H1 (cell line): ENCODE measurements at regions not wholly inside any gene's neighbourhood (a gene's known extent, or its start where the extent isn't known, plus 50 kb on each side); places are given as distances from the start of the nearest gene placed in this dataset.

ENCODE experiments used
- CTBP2 ChIP-seq: IDR thresholded peaks from 2 replicates; pipeline ENCODE4 v1.7.0; 2011; ENCODE audit warnings: borderline replicate concordance, mild to moderate bottlenecking, moderate library complexity, mixed read lengths, low read length; ENCODE audit not compliant: insufficient read depth, insufficient read length
- SAP30 ChIP-seq: fragments of 300-600 bp; sonication (generic); IDR thresholded peaks from 2 replicates; pipeline ENCODE4 v1.7.1; 2012; ENCODE audit warnings: low read length, moderate library complexity, mild to moderate bottlenecking, inconsistent platforms; ENCODE audit not compliant: insufficient read depth, insufficient replicate concordance
- SIX5 ChIP-seq: IDR thresholded peaks from 2 replicates; pipeline ENCODE4 v1.6.1; 2011; ENCODE audit warnings: mild to moderate bottlenecking, low read depth, low read length
- SP4 ChIP-seq: IDR thresholded peaks from 2 replicates; pipeline ENCODE4 v1.6.1; 2012; ENCODE audit warnings: low read length, inconsistent platforms
- TEAD4 ChIP-seq: IDR thresholded peaks from 2 replicates; pipeline ENCODE4 v1.6.1; 2012; ENCODE audit warnings: low read depth, low read length, inconsistent platforms, mixed read lengths
- TF ChIP-seq, protein P1 (sequence below): fragments of 300-600 bp; sonication (generic); IDR thresholded peaks from 2 replicates; pipeline ENCODE4 v1.7.1; 2012; ENCODE audit warnings: low read length, moderate library complexity, mild to moderate bottlenecking, inconsistent platforms; ENCODE audit not compliant: insufficient replicate concordance
- TF ChIP-seq, protein P2 (sequence below): IDR thresholded peaks from 2 replicates; pipeline ENCODE4 v1.6.1; 2011; ENCODE audit warnings: low read length, improper control_type of control experiment

DNA sequence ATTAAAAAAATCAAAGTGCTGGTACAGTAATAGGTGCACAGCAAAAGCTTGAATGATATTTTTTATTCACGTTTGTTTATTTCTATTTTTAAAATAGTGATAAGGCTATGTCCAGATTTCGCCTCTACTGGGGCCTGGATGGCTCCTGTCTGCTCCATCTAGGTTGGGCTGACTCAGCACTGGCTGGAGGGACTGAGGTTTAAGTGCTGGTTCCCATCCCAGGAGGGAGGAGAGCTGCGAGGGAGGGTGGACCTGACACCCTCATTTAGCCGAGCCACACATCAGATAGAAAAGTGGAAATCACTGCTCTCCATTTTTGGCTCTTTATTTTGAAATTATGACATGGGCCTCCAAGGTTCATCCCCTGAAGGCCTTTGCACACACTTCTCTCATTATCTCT lies 95.4 kb upstream of the AGBL1 start (continued):
- TF ChIP-seq, protein P1, sequence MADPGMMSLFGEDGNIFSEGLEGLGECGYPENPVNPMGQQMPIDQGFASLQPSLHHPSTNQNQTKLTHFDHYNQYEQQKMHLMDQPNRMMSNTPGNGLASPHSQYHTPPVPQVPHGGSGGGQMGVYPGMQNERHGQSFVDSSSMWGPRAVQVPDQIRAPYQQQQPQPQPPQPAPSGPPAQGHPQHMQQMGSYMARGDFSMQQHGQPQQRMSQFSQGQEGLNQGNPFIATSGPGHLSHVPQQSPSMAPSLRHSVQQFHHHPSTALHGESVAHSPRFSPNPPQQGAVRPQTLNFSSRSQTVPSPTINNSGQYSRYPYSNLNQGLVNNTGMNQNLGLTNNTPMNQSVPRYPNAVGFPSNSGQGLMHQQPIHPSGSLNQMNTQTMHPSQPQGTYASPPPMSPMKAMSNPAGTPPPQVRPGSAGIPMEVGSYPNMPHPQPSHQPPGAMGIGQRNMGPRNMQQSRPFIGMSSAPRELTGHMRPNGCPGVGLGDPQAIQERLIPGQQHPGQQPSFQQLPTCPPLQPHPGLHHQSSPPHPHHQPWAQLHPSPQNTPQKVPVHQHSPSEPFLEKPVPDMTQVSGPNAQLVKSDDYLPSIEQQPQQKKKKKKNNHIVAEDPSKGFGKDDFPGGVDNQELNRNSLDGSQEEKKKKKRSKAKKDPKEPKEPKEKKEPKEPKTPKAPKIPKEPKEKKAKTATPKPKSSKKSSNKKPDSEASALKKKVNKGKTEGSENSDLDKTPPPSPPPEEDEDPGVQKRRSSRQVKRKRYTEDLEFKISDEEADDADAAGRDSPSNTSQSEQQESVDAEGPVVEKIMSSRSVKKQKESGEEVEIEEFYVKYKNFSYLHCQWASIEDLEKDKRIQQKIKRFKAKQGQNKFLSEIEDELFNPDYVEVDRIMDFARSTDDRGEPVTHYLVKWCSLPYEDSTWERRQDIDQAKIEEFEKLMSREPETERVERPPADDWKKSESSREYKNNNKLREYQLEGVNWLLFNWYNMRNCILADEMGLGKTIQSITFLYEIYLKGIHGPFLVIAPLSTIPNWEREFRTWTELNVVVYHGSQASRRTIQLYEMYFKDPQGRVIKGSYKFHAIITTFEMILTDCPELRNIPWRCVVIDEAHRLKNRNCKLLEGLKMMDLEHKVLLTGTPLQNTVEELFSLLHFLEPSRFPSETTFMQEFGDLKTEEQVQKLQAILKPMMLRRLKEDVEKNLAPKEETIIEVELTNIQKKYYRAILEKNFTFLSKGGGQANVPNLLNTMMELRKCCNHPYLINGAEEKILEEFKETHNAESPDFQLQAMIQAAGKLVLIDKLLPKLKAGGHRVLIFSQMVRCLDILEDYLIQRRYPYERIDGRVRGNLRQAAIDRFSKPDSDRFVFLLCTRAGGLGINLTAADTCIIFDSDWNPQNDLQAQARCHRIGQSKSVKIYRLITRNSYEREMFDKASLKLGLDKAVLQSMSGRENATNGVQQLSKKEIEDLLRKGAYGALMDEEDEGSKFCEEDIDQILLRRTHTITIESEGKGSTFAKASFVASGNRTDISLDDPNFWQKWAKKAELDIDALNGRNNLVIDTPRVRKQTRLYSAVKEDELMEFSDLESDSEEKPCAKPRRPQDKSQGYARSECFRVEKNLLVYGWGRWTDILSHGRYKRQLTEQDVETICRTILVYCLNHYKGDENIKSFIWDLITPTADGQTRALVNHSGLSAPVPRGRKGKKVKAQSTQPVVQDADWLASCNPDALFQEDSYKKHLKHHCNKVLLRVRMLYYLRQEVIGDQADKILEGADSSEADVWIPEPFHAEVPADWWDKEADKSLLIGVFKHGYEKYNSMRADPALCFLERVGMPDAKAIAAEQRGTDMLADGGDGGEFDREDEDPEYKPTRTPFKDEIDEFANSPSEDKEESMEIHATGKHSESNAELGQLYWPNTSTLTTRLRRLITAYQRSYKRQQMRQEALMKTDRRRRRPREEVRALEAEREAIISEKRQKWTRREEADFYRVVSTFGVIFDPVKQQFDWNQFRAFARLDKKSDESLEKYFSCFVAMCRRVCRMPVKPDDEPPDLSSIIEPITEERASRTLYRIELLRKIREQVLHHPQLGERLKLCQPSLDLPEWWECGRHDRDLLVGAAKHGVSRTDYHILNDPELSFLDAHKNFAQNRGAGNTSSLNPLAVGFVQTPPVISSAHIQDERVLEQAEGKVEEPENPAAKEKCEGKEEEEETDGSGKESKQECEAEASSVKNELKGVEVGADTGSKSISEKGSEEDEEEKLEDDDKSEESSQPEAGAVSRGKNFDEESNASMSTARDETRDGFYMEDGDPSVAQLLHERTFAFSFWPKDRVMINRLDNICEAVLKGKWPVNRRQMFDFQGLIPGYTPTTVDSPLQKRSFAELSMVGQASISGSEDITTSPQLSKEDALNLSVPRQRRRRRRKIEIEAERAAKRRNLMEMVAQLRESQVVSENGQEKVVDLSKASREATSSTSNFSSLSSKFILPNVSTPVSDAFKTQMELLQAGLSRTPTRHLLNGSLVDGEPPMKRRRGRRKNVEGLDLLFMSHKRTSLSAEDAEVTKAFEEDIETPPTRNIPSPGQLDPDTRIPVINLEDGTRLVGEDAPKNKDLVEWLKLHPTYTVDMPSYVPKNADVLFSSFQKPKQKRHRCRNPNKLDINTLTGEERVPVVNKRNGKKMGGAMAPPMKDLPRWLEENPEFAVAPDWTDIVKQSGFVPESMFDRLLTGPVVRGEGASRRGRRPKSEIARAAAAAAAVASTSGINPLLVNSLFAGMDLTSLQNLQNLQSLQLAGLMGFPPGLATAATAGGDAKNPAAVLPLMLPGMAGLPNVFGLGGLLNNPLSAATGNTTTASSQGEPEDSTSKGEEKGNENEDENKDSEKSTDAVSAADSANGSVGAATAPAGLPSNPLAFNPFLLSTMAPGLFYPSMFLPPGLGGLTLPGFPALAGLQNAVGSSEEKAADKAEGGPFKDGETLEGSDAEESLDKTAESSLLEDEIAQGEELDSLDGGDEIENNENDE, result no peak
- TF ChIP-seq SP4 (no peak), CTBP2 (no peak), SAP30 (no peak), SIX5 (no peak), TEAD4 (no peak)
- TF ChIP-seq, protein P2, sequence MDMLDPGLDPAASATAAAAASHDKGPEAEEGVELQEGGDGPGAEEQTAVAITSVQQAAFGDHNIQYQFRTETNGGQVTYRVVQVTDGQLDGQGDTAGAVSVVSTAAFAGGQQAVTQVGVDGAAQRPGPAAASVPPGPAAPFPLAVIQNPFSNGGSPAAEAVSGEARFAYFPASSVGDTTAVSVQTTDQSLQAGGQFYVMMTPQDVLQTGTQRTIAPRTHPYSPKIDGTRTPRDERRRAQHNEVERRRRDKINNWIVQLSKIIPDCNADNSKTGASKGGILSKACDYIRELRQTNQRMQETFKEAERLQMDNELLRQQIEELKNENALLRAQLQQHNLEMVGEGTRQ, result no peak
- TF ChIP-seq, all 59 proteins: peak for 0
